ENCODE measurements at regions not wholly inside any gene's neighbourhood (a gene's known extent, or its start where the extent isn't known, plus 50 kb on each side); places are given as distances from the start of the nearest gene placed in this dataset.
"Not testable (repeated sequence)": the region's sequence is repeated elsewhere in the genome, so short reads cannot be mapped to it uniquely, and the experiment has no call there.

- H3K27ac Mint-ChIP-seq; ATAC-seq; DNase-seq (ENCODE audit: low spot score in 2 of 2): not testable (repeated sequence)
- H3K36me3 Mint-ChIP-seq, result peaks cover 0 to 14% of the 10 kb centered on the region in 2 donors
- peaks cover 8 to 16% of the 10 kb centered on the region in 2 donors for H3K9me3 Mint-ChIP-seq
Observed at GRCh38 chr5:106979178-106979577, 691.6 kb downstream of the EFNA5 start.

GRCh38 chr5:106978582-106979165 lies 692.1 kb downstream of the EFNA5 start:
- Mint-ChIP-seq H3K9me3 (peaks cover 12 to 16% of the 10 kb centered on the region in 2 donors), H3K36me3 (peaks cover 0 to 14% of the 10 kb centered on the region in 2 donors)
- DNase-seq (ENCODE audit: low spot score in 2 of 2); ATAC-seq; H3K27ac Mint-ChIP-seq: not testable (repeated sequence)

- H3K27ac Mint-ChIP-seq, result no peak overlapping the region
- no peak for DNase-seq (ENCODE audit: low spot score in 2 of 2)
- H3K36me3 Mint-ChIP-seq, result peaks cover 0 to 14% of the 10 kb centered on the region in 2 donors
- no peak for ATAC-seq
- H3K9me3 Mint-ChIP-seq, result peaks cover 10 to 12% of the 10 kb centered on the region in 2 donors
Observed at GRCh38 chr5:106976363-106976762, 694.4 kb downstream of the EFNA5 start.

- Mint-ChIP-seq H3K36me3 (no peaks in the 10 kb centered on the region), H3K27ac (no peak overlapping the region), H3K9me3 (peaks cover 3 to 5% of the 10 kb centered on the region in 2 donors)
- no peak for ATAC-seq
- no peak for DNase-seq (ENCODE audit: low spot score in 2 of 2)
Observed at GRCh38 chr5:106974272-106974671, 696.5 kb downstream of the EFNA5 start.

GRCh38 chr5:106966686-106967315 lies 703.9 kb downstream of the EFNA5 start:
- no peaks in the 10 kb centered on the region for H3K36me3 Mint-ChIP-seq
- peaks cover 9 to 12% of the 10 kb centered on the region in 2 donors for H3K9me3 Mint-ChIP-seq
- no peak for ATAC-seq
- no peak overlapping the region for H3K27ac Mint-ChIP-seq
- no peak for DNase-seq (ENCODE audit: low spot score in 2 of 2)

GRCh38 chr5:106964132-106964531 lies 706.6 kb downstream of the EFNA5 start:
- H3K27ac Mint-ChIP-seq, result no peak overlapping the region
- H3K36me3 Mint-ChIP-seq, result no peaks in the 10 kb centered on the region
- ATAC-seq (no peak), DNase-seq (ENCODE audit: low spot score in 2 of 2) (no peak)
- H3K9me3 Mint-ChIP-seq, result peaks cover 9 to 12% of the 10 kb centered on the region in 2 donors

- Mint-ChIP-seq H3K27ac (no peak overlapping the region), H3K9me3 (peaks cover 9 to 12% of the 10 kb centered on the region in 2 donors), H3K36me3 (no peaks in the 10 kb centered on the region)
- no peak for DNase-seq (ENCODE audit: low spot score in 2 of 2)
- no peak for ATAC-seq
Observed at GRCh38 chr5:106963630-106964029, 707.1 kb downstream of the EFNA5 start.

- ATAC-seq (no peak), DNase-seq (ENCODE audit: low spot score in 2 of 2) (no peak)
- no peak overlapping the region for H3K27ac Mint-ChIP-seq
- no peaks in the 10 kb centered on the region for H3K36me3 Mint-ChIP-seq
- H3K9me3 Mint-ChIP-seq, result peaks cover 9 to 12% of the 10 kb centered on the region in 2 donors
Observed at GRCh38 chr5:106962464-106963230, 708.1 kb downstream of the EFNA5 start.

- Mint-ChIP-seq H3K9me3 (peaks cover 0 to 6% of the 10 kb centered on the region in 2 donors), H3K27ac (no peak overlapping the region), H3K36me3 (no peaks in the 10 kb centered on the region)
- ATAC-seq, result no peak
- DNase-seq (ENCODE audit: low spot score in 2 of 2), result no peak
Observed at GRCh38 chr5:106959387-106959786, 711.4 kb downstream of the EFNA5 start.

GRCh38 chr5:106957336-106957735 lies 713.4 kb downstream of the EFNA5 start:
- no peaks in the 10 kb centered on the region for H3K36me3 Mint-ChIP-seq

GRCh38 chr5:106956886-106957285 lies 713.9 kb downstream of the EFNA5 start:
- Mint-ChIP-seq H3K36me3 (no peaks in the 10 kb centered on the region), H3K9me3 (peaks cover 0 to 4% of the 10 kb centered on the region in 2 donors), H3K27ac (no peak overlapping the region)
- no peak for DNase-seq (ENCODE audit: low spot score in 2 of 2)
- ATAC-seq, result no peak

More at GRCh38 chr5:106957336-106957735, 713.4 kb downstream of the EFNA5 start:
- DNase-seq (ENCODE audit: low spot score in 2 of 2) (no peak), ATAC-seq (no peak)
- Mint-ChIP-seq H3K27ac (no peak overlapping the region), H3K9me3 (peaks cover 0 to 4% of the 10 kb centered on the region in 2 donors)

- DNase-seq (ENCODE audit: low spot score in 2 of 2), result no peak
Observed at GRCh38 chr5:106956187-106956586, 714.5 kb downstream of the EFNA5 start.

GRCh38 chr5:106940986-106941385 lies 729.8 kb downstream of the EFNA5 start:
- Mint-ChIP-seq H3K27ac (no peak overlapping the region), H3K36me3 (no peaks in the 10 kb centered on the region), H3K9me3 (peaks cover 12 to 15% of the 10 kb centered on the region in 2 donors)
- DNase-seq (ENCODE audit: low spot score in 2 of 2), result no peak
- no peak for ATAC-seq

More at GRCh38 chr5:106956187-106956586, 714.5 kb downstream of the EFNA5 start:
- Mint-ChIP-seq H3K9me3 (peaks cover 0 to 9% of the 10 kb centered on the region in 2 donors), H3K36me3 (no peaks in the 10 kb centered on the region), H3K27ac (no peak overlapping the region)
- no peak for ATAC-seq

- DNase-seq (ENCODE audit: low spot score in 2 of 2), result no peak
- H3K36me3 Mint-ChIP-seq, result no peaks in the 10 kb centered on the region
- peaks cover 12 to 15% of the 10 kb centered on the region in 2 donors for H3K9me3 Mint-ChIP-seq
- no peak for ATAC-seq
- no peak overlapping the region for H3K27ac Mint-ChIP-seq
Observed at GRCh38 chr5:106940301-106940846, 730.4 kb downstream of the EFNA5 start.

GRCh38 chr5:106923409-106923808 lies 747.3 kb downstream of the EFNA5 start:
- Mint-ChIP-seq H3K9me3 (peaks cover 9 to 11% of the 10 kb centered on the region in 2 donors), H3K27ac (no peak overlapping the region), H3K36me3 (no peaks in the 10 kb centered on the region)
- no peak for ATAC-seq
- no peak for DNase-seq (ENCODE audit: low spot score in 2 of 2)

- peaks cover 5 to 7% of the 10 kb centered on the region in 2 donors for H3K9me3 Mint-ChIP-seq
- no peak overlapping the region for H3K27ac Mint-ChIP-seq
- DNase-seq (ENCODE audit: low spot score in 2 of 2) (no peak), ATAC-seq (no peak)
- no peaks in the 10 kb centered on the region for H3K36me3 Mint-ChIP-seq
Observed at GRCh38 chr5:106921567-106921966, 749.2 kb downstream of the EFNA5 start.

- Mint-ChIP-seq H3K27ac (no peak overlapping the region), H3K9me3 (peaks cover 0 to 6% of the 10 kb centered on the region in 2 donors), H3K36me3 (no peaks in the 10 kb centered on the region)
- ATAC-seq (no peak), DNase-seq (ENCODE audit: low spot score in 2 of 2) (no peak)
Observed at GRCh38 chr5:106910486-106910885, 760.3 kb downstream of the EFNA5 start.

All from activated naive CD4-positive, alpha-beta T cell treated with anti-CD3 and anti-CD28 coated beads, Interleukin-2, amount 50 U/mL, for 72 hours (primary cell).